Left kidney (tissue), 1 donor: ENCODE measurements at regions not wholly inside any gene's neighbourhood (a gene's known extent, or its start where the extent isn't known, plus 50 kb on each side); places are given as distances from the start of the nearest gene placed in this dataset.
"Not testable (repeated sequence)": the region's sequence is repeated elsewhere in the genome, so short reads cannot be mapped to it uniquely, and the experiment has no call there.

Experiments used
- DNase-seq: peaks from one replicate; pipeline ENCODE4 v3.0.0-alpha.2; 2013

DNA sequence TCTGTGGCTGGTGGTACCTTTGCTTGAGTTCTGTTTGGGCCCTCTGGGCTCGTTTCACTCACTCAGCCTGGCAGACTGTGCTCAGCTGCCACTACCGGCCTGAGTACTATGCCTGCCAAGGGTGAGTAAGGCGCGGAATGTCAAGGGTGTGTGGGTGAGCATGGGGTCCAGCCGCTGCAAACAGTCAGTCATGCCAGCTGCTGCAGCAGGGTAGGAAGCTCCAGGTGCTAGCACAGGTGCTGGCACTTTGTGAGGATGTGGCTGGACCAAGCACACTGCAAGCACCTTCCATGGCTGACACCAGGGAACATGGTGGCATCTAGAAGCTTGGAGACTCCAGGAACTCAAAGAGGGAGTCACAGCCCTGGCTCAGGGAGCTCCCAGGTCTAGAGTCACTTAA is 368.6 kb upstream of the ACO1 start:
- no peak for DNase-seq

DNA sequence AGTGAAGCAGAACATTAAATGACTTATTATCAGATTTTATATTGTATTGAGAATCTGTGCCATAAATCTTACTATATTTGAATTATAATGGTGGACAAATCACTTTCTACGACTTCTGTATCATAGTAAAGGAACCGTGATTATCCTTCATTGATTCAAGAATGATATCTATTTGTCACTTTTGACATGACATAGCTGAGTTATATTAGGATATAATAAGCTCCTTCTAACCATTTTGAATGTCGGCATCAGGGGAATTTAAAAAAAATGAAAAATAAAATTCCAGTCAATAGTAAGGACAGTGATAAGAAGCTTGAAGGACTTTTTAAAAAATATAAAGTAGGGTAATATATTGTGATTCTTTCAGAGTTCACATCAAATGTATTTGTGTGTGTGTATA is 338.9 kb upstream of the ACO1 start:
- DNase-seq: no peak

DNA sequence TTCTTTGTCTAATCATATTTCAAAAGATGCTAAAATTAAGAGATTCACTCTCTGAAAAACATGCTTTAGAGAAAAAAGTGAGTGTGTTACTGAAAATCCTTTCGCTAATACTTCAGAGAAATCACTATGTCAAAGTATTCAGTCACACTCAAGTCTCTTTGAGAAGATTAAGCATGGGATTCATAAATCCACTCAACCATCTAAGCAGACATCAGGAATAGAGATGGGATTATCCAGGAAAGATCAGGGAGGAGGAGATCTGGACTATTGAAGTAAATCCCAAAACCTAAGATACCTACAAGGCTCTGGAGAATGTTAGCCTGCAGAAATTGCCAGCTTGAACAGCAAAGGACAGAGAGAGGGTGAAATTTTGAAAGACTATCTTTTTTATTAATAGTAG is 317.2 kb upstream of the ACO1 start:
- no peak for DNase-seq

DNA sequence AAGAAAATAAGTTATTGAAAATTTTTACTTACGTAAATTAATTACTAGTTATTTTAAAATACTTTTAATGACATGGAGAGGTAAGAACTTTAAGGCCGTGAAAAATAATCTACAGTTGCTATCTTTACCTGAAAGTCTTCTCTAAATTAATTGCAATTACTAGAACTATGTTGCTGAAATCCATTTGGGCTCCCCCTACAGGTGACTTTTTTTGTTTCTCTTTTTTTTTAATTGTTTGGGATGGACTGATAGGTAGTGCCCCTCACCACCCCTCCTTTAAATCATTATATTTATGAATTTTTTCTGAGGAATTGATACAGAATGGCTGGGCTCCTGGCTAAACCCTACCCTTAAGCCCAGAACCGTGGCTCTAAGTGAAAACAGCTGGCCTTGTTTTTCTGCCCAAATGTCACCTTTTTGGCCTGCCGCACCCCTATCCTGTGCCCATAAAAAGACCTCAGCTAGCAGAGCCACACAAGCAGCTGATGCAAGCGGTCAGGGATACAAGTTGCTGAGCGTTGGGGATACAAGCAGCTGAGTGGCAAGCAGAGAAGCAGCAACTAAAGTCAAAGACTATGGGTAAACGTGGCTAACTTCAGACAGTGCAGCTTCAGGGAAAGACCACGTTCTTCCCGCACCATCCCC is 315.2 kb upstream of the ACO1 start:
- DNase-seq: no peak

DNA sequence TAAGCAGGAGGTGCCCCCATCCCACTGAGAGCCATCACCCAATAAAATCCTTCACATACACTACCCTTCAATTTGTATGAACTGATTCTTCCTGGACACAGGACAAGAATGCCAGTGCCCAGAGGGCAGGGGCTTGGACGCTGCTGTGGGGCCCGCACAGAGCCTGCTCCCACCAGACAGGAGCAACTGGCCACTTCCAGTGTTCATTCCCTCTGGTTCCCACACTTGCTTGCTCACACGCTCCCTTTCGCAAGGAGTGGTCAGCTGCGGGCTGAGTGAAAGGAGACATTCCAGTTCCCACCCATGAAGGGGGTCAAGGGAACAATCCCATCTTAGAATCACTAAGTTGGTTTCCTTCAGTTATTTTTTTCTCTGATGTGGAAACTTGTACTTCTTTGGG is 314.5 kb upstream of the ACO1 start:
- no peak for DNase-seq

DNA sequence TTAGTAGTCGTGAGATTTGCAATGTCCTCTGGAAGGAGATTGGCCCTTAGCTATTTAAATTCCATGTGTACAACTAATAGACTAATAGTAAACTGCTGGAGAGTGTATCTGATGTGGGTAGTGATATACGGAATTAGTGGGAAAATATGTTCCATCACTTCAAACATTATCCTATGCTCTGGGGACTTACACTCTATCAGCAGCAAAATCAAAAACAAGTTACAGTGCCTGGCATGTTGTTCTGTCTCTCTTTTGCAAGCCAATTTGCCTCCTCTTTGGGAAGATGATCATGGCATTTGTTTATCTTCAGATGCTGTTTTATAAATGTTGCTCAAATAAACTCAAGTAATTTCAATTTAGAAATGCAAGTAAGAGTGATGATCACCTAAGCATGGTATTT is 311.9 kb upstream of the ACO1 start:
- no peak for DNase-seq

DNA sequence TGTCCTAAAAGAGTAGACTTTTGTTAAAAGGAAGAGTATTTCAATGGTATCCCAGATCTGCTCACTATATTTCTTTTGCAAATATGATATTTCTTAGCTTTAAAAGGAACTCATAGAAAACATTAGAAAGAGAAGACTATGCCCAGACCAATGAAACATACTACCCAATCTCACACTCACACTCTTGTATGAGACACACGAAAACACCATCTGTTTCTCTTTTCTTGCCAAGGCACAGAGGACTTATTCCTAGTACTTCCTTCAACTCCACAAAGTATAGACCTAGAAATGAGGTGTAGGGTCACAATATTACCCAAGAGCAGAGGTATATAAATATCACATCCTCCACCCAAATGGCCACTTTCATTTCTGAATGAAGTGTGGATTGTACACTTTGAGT is 292.4 kb upstream of the ACO1 start:
- DNase-seq: no peak

DNA sequence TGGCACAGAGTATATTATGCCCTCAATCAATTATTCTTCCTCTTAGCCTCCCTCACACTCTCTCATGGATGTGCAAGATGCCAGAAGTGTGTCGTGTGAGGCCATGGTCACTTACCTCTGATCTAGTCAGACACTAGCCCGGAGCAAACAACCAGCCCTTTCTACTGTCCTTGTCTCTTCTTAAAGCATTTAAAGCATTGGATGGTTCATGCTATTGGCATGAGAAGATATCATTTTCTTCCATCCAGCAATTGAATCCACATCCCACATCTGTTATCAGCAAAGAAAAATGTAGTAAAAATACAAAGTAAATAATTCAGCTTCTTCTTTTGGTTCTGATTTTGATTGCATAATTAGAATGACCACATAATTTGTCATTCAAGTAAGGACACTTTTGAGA is 267.2 kb upstream of the ACO1 start:
- DNase-seq: no peak

DNA sequence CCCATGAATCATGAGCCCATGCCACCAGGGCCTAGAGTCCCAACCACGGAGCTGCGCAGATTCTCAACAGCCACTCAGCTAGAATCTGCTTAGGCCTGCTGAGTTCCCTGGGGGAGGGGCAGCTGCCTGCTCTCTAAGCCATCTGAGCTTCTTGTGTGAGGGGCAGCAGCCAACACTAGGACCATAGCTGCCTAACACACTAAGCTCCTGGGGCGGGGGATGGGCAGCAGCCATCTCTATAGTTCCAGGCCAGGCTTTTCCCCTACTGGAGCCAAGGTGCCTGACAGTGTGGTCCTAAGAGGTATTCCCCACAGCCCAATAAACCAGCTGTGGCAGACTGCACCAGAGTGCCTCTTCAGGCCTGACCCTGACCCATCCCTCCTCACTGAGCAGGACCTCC is 255.9 kb upstream of the ACO1 start:
- no peak for DNase-seq

DNA sequence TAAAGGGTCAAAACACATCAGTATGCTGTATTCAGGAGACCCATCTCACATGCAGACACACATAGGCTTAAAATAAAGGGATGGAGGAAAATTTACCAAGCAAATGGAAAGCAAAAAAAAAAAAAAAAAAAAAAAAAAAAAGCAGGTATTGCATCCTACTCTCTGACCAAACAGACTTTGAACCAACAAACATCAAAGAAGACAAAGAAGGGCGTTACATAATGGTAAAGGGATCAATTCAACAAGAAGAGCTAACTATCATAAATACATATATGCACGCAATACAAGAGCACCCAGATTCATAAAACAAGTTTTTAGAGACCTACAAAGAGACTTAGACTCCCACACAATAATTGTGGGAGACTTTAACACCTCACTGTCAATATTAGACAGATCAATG is 253.7 kb upstream of the ACO1 start:
- DNase-seq: not testable (repeated sequence)

DNA sequence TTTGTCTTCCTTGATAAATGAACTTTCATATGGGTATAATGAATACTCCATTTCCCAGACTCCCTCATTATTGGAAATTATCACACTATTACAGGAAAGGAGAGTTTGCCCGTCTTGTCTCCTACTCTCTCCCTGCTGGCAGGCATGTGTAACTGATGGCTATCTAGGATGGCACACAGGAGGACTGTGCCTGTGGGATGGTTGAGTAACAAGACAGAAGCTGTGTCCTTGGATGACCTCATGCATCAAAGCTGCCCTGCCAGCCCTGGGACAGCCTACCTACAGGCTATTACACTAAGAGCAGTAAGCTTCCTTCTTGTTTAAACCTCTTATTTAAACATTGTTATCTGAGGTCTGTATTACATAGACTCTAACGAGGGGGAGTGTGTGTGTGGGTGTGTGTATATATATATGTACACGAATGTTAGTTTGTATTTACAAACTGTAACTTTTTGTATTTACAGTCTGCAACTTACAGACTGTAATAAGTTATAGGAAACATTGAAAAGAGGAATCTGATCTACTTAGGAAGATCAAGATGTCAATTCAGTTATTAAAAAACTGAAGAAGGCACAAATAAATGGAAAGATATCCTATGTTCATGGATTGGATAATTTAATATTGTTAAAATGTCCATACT is 247.6 kb upstream of the ACO1 start:
- no peak for DNase-seq

DNA sequence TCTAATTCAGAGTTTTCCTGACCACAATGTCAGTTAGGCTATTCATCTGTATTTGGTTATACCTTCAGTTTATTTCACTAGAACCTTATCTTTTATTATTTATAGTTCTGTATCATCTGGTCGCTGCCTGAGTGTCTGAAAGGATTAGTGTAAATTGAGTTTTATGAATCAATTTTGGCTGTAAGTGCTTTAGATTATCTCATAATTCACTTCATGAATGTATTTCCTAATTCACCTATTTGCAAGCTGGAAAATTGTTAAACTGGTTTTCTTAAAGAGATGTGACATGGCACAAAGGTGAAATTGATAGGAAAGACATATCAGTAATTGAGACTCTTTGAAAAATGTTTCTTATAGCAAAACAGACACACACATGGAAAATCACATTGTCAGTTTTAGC is 242.4 kb upstream of the ACO1 start:
- DNase-seq: no peak

DNA sequence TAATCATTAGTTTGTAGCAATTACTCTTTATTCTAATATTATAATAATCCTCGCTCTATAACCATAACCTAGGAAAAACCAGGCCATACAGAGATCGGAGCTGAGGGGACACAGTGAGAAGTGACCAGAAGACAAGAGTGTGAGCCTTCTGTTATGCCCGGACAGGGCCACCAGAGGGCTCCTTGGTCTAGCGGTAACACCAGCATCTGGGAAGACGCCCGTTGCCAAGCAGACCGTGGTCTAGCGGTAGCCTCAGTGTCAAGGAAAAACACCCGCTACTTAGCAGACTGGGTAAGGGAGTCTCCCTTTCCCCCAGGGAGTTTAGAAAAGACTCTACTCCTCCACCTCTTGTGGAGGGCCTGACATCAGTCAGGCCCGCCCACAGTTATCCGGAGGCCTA is 235.9 kb upstream of the ACO1 start:
- DNase-seq: not testable (repeated sequence)

DNA sequence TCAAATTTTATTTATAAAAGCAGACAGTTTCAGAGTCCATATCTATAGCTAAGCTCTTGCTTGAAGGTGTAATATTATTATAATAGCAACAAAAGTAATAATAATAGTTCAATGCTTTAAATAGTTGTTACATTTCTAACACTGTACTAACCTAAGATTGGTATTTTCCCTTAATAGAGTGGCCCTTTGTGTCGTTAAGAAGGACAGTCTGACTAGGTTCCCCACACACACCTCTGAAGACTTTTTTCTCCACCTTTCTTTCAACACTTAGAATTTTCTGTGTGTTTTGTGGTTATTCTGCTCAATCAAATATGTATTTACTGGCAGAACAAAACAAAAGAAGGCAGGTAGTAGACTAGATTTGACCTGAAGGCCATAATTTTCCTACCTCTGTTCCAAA is 223.2 kb upstream of the ACO1 start:
- no peak for DNase-seq

DNA sequence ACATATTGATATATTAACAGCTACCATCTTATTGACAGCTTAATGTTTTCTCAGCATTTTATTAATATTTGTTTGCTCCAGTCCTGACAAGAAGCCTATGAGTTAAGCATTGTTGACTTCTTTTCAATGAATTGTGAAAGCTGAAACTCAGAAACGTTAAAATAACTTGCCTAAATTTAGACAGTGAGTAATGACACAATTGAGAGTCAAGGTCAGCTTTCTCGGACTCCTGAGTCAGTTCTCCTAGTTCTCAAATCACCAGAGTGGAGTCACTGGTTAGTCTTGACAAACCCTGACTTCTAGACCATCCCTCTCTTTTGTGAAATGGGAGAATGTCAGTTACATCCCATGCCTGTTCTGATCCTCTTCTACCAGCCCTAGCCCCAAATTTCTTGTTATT is 222.7 kb upstream of the ACO1 start:
- DNase-seq: no peak

DNA sequence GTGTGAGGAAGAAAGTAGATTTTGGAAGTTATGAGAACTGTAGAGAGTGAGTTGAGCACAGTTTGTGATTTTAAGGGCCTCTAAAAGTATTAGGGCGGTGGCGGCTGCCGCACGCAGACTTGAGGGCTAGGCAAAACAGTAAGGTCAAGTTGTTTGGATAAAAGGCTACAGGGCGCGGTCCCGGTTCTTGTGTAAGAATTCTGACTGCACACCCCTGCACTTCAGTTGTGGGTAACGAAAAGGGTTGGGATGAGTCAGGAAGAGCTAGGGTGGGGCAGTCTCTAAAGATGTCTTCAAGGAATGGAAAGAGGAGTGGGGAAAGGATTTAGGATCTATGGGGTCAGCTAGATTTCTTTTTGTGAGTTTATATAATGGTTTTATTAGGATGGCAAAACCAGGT is 218.1 kb upstream of the ACO1 start:
- DNase-seq: not testable (repeated sequence)

DNA sequence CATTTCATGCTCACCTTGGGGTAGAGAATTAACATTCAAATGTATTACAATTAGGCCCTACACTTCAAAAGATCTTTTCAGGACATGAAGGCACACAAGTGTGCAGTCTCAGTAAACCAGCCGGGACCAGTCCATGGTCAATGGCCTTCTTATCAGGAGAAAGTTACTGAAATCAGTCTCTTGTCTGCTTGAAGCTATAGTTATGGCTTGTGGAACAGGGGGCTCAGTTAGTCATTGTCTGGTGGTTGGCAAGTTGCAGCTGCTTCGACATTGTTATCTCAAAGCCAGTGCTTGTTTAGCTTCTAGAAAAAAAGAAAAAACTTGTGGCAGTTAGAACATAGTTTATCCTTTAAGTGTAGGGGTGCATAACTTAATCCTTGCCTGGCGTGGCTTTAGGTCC is 213.1 kb upstream of the ACO1 start:
- peak; percentile 4 for DNase-seq

DNA sequence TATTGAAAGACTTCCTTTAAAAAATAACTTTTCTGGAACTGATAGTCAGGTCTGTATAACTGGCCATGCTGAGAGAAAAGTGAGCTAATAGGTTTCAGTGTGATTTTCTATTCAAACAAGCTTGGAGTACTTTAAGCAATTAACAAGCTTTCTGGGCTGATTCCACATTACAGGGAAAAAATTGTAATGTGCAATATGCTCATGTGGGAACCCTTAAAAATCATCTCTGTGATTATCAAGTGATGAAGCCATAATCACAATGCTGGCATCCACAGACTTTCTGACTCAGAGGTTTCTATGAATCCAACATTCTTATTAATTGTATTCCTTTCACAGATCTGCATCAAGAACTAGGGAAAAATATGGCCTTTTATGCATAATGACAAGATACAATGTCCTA is 212.2 kb upstream of the ACO1 start:
- no peak for DNase-seq

DNA sequence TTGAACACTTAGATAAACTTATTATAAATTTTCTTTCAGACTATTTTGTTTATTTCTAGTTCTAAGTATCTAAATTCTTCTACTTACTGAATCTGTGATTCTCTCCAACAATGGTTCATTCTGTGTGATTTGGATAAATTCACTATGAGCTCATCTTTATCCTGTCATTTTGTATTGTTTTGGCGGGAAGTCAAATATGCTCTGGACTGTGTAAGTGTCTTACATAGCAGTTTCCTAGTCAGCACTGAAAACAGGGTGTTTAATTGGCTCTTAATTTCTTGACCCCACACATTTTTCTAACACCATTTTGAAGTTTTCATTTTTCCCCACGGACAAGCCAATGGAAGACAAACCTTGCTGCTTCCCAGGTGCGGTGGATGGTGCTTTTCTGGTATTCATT is 207.0 kb upstream of the ACO1 start:
- no peak for DNase-seq

DNA sequence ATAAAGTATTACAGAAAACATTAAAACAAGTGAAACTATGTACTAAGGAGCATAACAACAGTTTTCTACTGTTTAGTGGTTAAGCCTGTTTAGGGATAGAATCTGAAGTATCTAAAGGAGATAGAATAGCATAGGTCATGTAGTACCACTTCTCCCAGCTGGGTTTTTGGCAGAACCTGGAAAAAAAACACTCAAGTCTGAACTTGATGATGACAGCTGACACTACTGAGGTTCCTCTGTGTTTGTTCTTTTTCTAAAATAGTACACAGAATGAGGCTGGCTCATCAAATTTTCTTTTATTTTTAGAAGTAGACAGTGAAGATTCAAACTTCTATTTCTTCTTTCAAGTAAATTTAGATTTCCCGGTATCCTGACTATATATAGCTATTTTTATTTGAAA is 203.8 kb upstream of the ACO1 start:
- DNase-seq: no peak

DNA sequence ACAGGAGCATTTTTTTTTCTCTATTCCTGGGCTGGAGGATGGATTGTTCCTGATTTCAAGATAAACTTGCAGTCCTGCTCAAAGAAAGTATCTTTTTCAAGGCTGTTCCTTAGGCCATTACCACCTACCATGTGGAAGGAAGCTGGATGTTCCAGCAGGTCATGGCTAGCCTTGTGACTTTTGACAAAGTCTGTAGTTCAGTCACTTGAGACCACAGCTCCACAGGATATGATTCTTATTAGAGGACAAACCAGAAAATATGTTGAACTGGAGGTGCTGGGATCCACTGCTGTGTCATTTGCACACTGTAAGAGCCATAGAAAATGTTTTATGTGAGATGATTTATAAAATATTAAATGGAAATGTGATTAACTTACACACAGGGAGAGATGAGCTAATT is 184.2 kb upstream of the ACO1 start:
- no peak for DNase-seq

DNA sequence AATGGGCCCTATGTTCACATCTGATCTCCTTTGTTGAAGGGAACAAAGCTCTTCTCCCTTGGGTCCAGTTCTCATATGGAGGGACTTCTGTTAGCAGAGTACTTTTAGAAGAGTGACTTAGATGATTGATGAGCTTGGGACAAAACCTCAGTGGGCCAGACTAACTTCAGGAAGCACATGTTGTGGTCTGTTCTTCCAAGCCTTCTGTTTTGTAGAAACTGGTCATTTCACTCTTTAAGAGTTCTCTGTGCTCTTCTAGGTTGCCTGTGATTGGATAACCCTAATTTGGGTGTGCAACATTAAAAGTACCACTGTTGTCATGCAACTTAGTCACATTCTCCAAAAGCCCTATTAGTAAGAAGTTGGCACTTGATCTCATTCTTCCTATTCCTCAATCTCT is 183.5 kb upstream of the ACO1 start:
- DNase-seq: no peak

DNA sequence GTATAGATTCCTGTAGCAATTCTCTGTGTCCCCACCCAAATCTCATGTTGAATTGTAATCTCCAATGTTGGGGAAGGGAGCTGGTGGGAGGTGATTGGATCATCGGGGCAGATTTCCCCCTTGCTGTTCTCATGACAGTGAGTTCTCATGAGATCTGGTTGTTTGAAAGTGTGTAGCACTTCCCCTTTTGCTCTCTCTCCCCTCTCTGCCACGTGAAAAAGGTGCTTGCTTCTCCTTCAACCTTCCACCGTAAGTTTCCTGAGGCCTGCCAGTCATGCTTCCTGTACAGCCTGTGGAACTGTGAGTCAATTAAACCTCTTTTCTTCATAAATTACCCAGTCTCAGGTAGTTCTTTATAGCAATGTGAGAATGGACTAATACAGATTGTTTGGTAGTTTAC is 175.3 kb upstream of the ACO1 start:
- not testable (repeated sequence) for DNase-seq

DNA sequence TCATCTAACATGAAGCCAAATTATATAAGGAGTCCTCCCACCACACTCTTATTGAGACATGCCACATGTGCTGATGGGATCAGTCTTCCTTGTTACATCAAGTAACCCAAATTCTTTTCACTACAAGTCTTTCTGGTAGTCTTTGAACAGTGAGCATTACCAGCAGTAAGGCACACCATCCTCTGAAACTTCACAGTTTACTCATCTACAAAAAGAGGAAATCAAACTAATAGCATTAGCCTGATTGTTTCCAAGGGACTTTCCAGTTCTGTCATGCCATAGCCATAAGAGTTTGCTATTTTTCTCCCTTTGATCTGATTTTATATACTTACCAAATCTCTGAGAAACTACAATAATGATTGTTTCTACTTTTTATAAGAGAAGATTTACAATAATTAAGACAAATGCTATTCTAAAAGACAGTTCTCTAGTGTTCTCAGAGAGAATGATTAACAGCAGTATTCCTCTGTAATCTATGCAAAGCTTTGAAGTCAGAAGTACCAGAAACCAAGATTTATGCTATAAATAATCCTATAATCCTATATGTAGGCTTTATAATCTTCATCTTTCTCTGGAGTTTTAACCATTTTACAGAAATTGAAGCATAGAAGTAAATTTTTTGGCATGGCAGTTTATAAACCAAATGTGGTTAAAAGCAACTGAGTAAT is 166.2 kb upstream of the ACO1 start:
- DNase-seq: no peak
